ENCODE measurements at regions not wholly inside any gene's neighbourhood (a gene's known extent, or its start where the extent isn't known, plus 50 kb on each side); places are given as distances from the start of the nearest gene placed in this dataset.

GRCh38 chr2:11977766-11978524, 231.5 kb downstream of the LPIN1 start:
- Histone ChIP-seq H3K27ac (no peak overlapping the region), H3K36me3 (no peaks in the 10 kb centered on the region), H3K4me1 (ENCODE audit: low read depth) (no peaks in the 10 kb centered on the region), H3K9me3 (ENCODE audit: low read depth) (no peaks in the 10 kb centered on the region), H3K4me3 (no peak overlapping the region), H3K27me3 (no peaks in the 10 kb centered on the region)
- DNase-seq (ENCODE audit: low read depth in 1 of 2, low spot score in 1 of 2), result no peak
- TF ChIP-seq, protein P1, sequence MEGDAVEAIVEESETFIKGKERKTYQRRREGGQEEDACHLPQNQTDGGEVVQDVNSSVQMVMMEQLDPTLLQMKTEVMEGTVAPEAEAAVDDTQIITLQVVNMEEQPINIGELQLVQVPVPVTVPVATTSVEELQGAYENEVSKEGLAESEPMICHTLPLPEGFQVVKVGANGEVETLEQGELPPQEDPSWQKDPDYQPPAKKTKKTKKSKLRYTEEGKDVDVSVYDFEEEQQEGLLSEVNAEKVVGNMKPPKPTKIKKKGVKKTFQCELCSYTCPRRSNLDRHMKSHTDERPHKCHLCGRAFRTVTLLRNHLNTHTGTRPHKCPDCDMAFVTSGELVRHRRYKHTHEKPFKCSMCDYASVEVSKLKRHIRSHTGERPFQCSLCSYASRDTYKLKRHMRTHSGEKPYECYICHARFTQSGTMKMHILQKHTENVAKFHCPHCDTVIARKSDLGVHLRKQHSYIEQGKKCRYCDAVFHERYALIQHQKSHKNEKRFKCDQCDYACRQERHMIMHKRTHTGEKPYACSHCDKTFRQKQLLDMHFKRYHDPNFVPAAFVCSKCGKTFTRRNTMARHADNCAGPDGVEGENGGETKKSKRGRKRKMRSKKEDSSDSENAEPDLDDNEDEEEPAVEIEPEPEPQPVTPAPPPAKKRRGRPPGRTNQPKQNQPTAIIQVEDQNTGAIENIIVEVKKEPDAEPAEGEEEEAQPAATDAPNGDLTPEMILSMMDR (IDR thresholded peaks at IDR 0.05; ENCODE audit: low read depth, low read length), result no peak

GRCh38 chr2:11980809-11981208, 234.4 kb downstream of the LPIN1 start:
- Histone ChIP-seq H3K27me3 (no peaks in the 10 kb centered on the region), H3K4me1 (ENCODE audit: low read depth) (no peaks in the 10 kb centered on the region), H3K9me3 (ENCODE audit: low read depth) (no peaks in the 10 kb centered on the region), H3K36me3 (no peaks in the 10 kb centered on the region), H3K27ac (no peak overlapping the region), H3K4me3 (no peak overlapping the region)
- no peak for DNase-seq (ENCODE audit: low read depth in 1 of 2, low spot score in 1 of 2)
- TF ChIP-seq, protein P1 (IDR thresholded peaks at IDR 0.05; ENCODE audit: low read depth, low read length), result no peak

- no peaks in the 10 kb centered on the region for H3K36me3 ChIP-seq
- no peaks in the 10 kb centered on the region for H3K27me3 ChIP-seq
- H3K4me1 ChIP-seq (ENCODE audit: low read depth), result no peaks in the 10 kb centered on the region
- no peak overlapping the region for H3K4me3 ChIP-seq
- H3K9me3 ChIP-seq (ENCODE audit: low read depth), result no peaks in the 10 kb centered on the region
- TF ChIP-seq, protein P1 (IDR thresholded peaks at IDR 0.05; ENCODE audit: low read depth, low read length), result no peak
- no peak for DNase-seq (ENCODE audit: low read depth in 1 of 2, low spot score in 1 of 2)
- no peak overlapping the region for H3K27ac ChIP-seq
Measured at GRCh38 chr2:11983401-11983800, 237.0 kb downstream of the LPIN1 start.

- DNase-seq (ENCODE audit: low read depth in 1 of 2, low spot score in 1 of 2), result no peak
- TF ChIP-seq, protein P1 (IDR thresholded peaks at IDR 0.05; ENCODE audit: low read depth, low read length), result no peak
- Histone ChIP-seq H3K36me3 (no peaks in the 10 kb centered on the region), H3K4me1 (ENCODE audit: low read depth) (no peaks in the 10 kb centered on the region), H3K4me3 (no peak overlapping the region), H3K9me3 (ENCODE audit: low read depth) (no peaks in the 10 kb centered on the region), H3K27ac (no peak overlapping the region), H3K27me3 (no peaks in the 10 kb centered on the region)
Measured at GRCh38 chr2:11983870-11984269, 237.4 kb downstream of the LPIN1 start.

DNA sequence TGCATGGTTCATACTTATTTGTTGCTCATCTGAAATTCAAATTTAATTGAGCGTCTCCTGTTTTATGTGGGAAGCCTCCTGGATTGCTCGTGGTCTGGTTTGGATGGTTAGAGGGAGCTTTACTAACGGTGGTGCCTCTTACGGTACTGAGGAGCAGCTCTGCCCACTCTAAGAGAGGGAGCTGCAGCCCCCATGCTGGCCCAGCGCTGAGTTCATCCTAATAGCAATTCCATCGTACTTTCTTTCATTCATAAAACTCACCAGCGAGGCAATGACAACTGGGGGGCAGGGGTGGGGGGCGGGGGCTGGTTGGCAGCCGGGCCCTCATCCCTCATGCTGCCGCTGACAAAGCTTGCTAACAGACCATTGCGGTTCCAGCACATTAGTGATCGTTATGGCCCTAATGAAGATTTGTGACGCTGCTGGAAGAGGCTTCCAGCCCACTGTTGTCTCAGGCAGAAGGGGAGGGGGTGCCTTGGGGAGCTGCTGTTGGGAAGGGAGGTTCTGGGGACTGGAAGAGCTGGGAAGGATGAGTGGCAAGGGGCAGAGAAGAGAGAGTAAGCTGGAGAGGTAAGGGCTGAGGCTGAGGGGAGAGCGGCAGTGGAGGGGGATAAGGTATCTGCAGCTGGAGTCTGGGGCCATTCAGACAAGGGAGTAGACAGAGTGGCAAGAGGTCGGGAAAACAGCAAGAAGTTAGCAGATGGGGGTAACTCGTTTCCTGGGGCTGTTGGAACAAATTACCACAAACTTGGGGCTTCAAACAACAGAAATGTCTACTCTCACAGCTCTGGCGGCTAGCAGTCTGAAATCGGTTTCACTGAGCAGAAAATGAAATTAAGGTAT, 238.1 kb downstream of the LPIN1 start:
- TF ChIP-seq, protein P1 (IDR thresholded peaks at IDR 0.05; ENCODE audit: low read depth, low read length), result no peak
- DNase-seq (ENCODE audit: low read depth in 1 of 2, low spot score in 1 of 2), result no peak
- H3K4me3 ChIP-seq, result no peak overlapping the region
- no peak overlapping the region for H3K27ac ChIP-seq
- H3K9me3 ChIP-seq (ENCODE audit: low read depth), result no peaks in the 10 kb centered on the region
- H3K4me1 ChIP-seq (ENCODE audit: low read depth), result no peaks in the 10 kb centered on the region
- H3K27me3 ChIP-seq, result no peaks in the 10 kb centered on the region
- H3K36me3 ChIP-seq, result no peaks in the 10 kb centered on the region

Measured in cardiac muscle cell (in vitro differentiated cells and primary cell).